ENCODE measurements at regions not wholly inside any gene's neighbourhood (a gene's known extent, or its start where the extent isn't known, plus 50 kb on each side); places are given as distances from the start of the nearest gene placed in this dataset.
A peak's percentile ranks its signal among the peaks of the same experiment; 100 is the strongest.
"Not testable (repeated sequence)": the region's sequence is repeated elsewhere in the genome, so short reads cannot be mapped to it uniquely, and the experiment has no call there.

DNA sequence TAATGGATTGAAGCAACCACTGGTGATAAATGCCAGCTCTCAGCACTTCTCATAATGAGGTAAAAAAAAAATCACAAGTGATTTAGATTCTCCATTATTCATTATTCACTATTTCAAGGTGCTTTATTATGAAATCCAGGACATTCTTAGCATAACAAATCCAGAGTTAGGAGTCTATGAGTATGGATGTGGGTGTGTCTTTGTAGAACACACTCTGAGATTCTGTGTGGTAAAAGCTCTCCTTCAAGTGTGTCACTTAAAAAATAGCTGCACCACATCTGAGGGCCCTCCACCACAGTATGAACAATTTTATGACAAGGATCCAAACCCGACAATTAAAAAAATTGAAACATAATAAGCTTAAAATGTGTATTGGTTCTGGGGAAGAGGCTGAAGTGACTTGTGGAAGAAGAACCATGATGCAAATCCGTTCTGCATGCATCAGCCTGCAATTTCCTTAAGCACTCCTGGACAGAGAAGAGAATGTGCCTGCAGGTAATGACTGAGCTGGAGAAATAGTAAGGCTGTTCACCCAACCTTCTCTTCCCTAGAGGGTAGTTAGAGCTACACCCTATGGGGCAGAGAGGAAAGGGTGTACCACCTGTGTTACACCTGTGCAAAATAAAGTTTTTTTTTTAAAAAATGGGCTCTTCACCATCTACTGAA lies 488.5 kb upstream of the MGAT4C start:
- FAIRE-seq (no peak), DNase-seq (ENCODE audit: low spot score in 2 of 2) (no peak)

- DNase-seq (ENCODE audit: low spot score in 2 of 2) (no peak), FAIRE-seq (no peak)
Measured at GRCh38 chr12:86743875-86744536, 487.8 kb upstream of the MGAT4C start.

GRCh38 chr12:86741531-86741930 lies 485.3 kb upstream of the MGAT4C start:
- DNase-seq (ENCODE audit: low spot score in 2 of 2) (no peak), FAIRE-seq (no peak)

DNA sequence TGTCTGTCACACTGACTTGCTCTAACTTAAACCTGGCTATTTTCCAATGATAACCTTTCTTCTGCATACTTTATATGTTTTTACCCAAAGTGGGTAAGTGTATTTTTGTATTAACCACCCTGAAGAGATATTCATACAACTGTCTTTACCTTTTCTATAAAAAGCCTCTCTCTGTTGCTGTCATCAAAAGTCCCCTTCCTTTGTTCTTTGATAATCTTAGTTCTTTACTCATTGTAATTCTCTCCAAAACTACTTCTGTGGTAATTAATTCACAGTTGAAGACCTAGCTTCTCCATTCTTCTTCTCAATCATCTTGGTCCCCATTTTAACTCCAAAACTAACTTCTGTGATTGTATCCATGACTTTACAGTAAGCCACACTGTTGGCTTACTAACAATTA lies 479.7 kb upstream of the MGAT4C start:
- DNase-seq (ENCODE audit: low spot score in 2 of 2) = no peak
- FAIRE-seq = no peak

GRCh38 chr12:86735072-86735471 lies 478.9 kb upstream of the MGAT4C start:
- DNase-seq (ENCODE audit: low spot score in 2 of 2) (no peak), FAIRE-seq (no peak)

GRCh38 chr12:86730233-86730632 lies 474.0 kb upstream of the MGAT4C start:
- FAIRE-seq (no peak), DNase-seq (ENCODE audit: low spot score in 2 of 2) (no peak)

- DNase-seq (ENCODE audit: low spot score in 2 of 2) = no peak
- FAIRE-seq = no peak
Measured at GRCh38 chr12:86729739-86730138, 473.5 kb upstream of the MGAT4C start.

GRCh38 chr12:86727160-86727559 lies 471.0 kb upstream of the MGAT4C start:
- DNase-seq (ENCODE audit: low spot score in 2 of 2) (no peak), FAIRE-seq (no peak)

GRCh38 chr12:86724716-86725115 lies 468.5 kb upstream of the MGAT4C start:
- no peak for DNase-seq (ENCODE audit: low spot score in 2 of 2)
- FAIRE-seq = no peak

- FAIRE-seq = no peak
- no peak for DNase-seq (ENCODE audit: low spot score in 2 of 2)
Measured at GRCh38 chr12:86723326-86723725, 467.1 kb upstream of the MGAT4C start.

- DNase-seq (ENCODE audit: low spot score in 2 of 2) = no peak
- no peak for FAIRE-seq
Measured at GRCh38 chr12:86721713-86722397, 465.7 kb upstream of the MGAT4C start.

DNA sequence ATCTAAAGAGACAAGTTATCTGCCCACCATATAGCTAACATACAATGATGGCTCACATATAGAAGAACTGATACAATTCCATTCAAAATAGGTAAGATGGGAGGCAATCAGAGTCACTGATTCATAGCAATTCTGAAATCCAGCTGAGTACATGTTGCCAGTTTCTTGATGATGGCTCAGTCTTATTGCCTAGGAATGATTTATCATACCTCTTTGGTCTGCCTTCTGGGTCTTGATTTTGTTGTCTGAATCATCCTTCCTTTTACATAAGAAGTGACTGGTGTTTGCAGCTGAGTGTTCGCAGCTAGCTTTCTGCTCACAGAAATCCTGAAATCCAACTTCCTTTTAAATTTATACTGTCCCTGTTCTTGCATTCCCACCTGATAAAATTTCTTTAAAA lies 463.2 kb upstream of the MGAT4C start:
- no peak for FAIRE-seq
- no peak for DNase-seq (ENCODE audit: low spot score in 2 of 2)

DNA sequence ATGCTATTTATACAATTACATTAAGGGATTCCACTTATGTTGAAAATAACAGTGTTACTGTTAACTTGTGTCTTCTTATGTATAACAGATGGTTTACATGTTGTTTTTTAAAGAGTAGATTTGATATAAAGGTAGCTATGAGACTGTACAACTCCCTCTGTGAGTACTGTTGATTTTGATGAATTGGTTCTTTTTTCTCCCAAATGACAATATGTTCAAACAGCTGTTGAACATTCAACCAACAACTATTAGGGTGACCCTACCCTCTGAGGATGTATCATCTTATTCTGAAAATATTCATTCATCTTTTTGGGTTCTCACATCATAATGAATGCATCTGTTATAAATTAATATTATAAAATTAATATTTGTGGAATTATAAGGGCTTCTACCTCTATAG lies 456.9 kb upstream of the MGAT4C start:
- DNase-seq (ENCODE audit: low spot score in 2 of 2) = no peak
- FAIRE-seq = no peak

GRCh38 chr12:86712425-86712843 lies 456.2 kb upstream of the MGAT4C start:
- DNase-seq (ENCODE audit: low spot score in 2 of 2) (peak in 1 of 2 donors; percentile 1), FAIRE-seq (no peak)

DNA sequence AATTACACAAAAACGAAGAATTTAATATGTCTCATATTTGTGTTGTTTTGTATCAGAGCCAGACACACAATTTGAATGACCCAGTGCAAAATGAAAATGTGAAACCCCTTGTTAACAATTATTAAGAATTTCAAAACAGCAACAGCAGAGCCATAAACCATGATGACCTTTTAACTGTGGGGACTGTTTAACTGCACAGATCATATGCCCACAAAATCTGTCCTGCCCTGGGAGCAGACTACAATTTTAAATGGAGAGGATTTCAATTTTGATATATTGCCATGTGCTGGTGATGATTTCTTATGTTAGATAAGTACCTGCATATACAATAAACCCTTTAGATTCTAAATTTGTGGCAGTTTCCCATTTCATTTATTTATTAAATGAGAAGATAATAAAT lies 455.5 kb upstream of the MGAT4C start:
- no peak for FAIRE-seq
- no peak for DNase-seq (ENCODE audit: low spot score in 2 of 2)

GRCh38 chr12:86710109-86710508 lies 453.9 kb upstream of the MGAT4C start:
- DNase-seq (ENCODE audit: low spot score in 2 of 2) = no peak
- no peak for FAIRE-seq

DNA sequence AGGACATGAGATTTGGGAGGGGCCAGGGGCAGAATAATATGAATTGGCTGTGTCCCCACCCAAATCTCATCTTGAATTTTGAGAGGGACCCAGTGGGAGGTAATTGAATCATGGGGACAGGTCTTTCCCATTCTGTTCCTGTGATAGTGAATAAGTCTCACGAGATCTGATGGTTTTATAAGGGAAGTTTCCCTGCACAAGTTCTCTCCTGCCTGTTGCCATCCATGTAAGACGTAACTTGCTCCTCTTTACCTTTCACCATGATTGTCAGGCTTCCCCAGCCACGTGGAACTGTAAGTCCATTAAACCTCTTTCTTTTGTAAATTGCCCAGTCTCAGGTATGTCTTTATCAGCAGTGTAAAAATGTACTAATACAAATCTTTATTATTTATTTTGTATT lies 452.8 kb upstream of the MGAT4C start:
- DNase-seq (ENCODE audit: low spot score in 2 of 2); FAIRE-seq: not testable (repeated sequence)

DNA sequence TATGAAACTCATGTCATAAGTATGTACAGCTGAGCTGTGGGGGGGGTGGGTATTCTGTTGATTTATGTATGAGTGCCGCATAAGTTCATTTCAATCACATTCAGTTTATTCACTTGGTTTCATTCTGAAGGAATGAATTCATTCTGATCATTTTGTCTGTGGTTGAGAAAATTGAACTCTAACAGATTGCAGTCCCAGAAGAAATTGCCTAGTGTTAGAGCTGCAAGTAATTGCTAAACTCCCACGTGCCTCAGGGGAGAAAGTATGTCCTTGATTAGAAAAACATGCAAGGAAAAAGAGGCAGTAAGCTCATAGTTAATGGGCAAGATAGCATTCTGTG lies 442.4 kb upstream of the MGAT4C start:
- DNase-seq (ENCODE audit: low spot score in 2 of 2) (no peak), FAIRE-seq (no peak)

DNA sequence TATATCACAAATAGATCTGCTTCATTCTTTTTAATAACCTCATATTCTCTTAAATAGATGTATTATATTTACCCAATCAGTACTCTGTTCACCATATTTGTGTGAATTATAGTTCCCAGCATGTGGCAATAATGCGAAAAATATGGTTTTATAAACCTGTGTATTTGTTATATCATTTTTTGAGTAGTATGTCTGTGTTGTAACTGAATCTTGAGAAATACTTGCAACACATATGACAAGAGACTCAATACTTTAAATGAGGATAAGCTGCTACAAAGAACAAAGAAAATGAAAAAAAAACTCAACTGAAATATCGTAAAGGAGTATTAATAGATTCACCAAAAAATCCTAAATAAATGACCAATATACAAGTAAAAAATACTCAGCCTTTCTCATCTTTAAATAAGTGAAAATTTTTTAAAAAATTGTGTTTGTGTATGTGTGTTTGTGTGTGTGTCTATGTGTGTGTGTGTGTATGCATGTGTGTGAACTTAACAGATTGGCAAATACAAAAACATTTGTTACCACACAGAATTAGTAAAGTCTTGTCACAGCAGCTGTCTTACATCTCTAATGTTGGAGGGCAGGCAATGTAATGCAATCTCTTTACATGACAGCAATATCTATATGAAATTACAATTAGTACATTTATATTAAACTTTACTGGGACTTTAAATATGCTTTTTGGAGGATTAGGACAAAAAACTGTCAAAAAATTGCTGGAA lies 441.9 kb upstream of the MGAT4C start:
- FAIRE-seq (peak; percentile 6), DNase-seq (ENCODE audit: low spot score in 2 of 2) (no peak)

DNA sequence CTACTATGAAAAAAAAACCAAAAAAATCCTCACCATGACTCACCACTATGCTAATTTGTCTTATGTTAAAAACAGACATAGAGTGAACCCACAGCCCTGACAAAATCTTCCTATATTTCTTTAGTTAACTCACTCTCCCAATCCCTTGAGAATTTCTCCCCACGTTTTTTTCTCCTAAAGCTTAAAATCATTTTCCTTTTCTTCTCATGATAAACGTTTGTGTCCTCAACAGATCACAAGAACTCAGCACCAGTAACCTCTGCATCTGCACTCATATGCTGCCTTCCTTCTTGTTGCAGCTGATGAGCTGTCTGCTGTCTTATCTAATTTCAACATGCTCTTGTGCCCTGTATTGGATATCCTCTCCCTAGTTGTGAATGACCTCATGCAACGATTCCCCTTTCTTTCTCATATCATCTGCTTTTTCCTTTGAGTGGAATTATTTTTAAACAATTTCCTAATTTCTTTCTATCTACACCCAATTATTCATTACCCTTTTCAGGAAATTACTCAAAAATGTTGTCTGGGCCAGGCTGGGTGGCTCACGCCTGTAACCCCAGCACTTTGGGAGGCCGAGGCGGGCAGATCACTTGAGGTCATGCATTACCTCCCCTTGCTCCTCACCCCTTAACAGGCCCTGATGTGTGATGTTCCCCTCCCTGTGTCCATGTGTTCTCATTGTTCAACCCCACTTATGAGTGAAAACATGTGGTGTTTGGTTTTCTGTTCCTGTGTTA lies 427.5 kb upstream of the MGAT4C start:
- FAIRE-seq = no peak
- DNase-seq (ENCODE audit: low spot score in 2 of 2) = no peak

- FAIRE-seq (no peak), DNase-seq (ENCODE audit: low spot score in 2 of 2) (no peak)
Measured at GRCh38 chr12:86681060-86681459, 424.9 kb upstream of the MGAT4C start.
